ENCODE measurements at regions not wholly inside any gene's neighbourhood (a gene's known extent, or its start where the extent isn't known, plus 50 kb on each side); places are given as distances from the start of the nearest gene placed in this dataset.

GRCh38 chr10:109622566-109622965 is 300.7 kb downstream of the XPNPEP1 start:
- no peak overlapping the region for H3K27ac ChIP-seq
- FAIRE-seq = no peak
- H3K4me2 ChIP-seq = no peak overlapping the region
- WGBS (ENCODE audit: missing lambda C conversion rate) = 44% methylated on average over 3 of the region's 3 CpGs
- ATAC-seq = no peak
- ChIA-PET POLR2A (no interaction called here), CTCF (no interaction called here)
- no peak for TF ChIP-seq MYC (IDR thresholded peaks at IDR 0.05; ENCODE audit: borderline replicate concordance, low read length)
- no peak for TF ChIP-seq ELK1 (IDR thresholded peaks at IDR 0.05; ENCODE audit: low read depth, low read length)
- no peak for TF ChIP-seq MAFK (IDR thresholded peaks at IDR 0.05; ENCODE audit: partially characterized antibody)
- TF ChIP-seq ZSCAN20 (CRISPR knock-in tag; IDR thresholded peaks at IDR 0.05) = no peak
- no peak for TF ChIP-seq BHLHE40 (IDR thresholded peaks at IDR 0.05; ENCODE audit: low read depth, low read length)
- TF ChIP-seq NPAS2 (CRISPR knock-in tag; IDR thresholded peaks at IDR 0.05; ENCODE audit: borderline replicate concordance) = no peak
- no peaks in the 10 kb centered on the region for H3K9me3 ChIP-seq
- DNase-seq (ENCODE audit: low read depth in 1 of 2, low spot score in 1 of 2) = no peak
- no peaks in the 10 kb centered on the region for H3K4me1 ChIP-seq
- no peak overlapping the region for H3K4me3 ChIP-seq

DNA sequence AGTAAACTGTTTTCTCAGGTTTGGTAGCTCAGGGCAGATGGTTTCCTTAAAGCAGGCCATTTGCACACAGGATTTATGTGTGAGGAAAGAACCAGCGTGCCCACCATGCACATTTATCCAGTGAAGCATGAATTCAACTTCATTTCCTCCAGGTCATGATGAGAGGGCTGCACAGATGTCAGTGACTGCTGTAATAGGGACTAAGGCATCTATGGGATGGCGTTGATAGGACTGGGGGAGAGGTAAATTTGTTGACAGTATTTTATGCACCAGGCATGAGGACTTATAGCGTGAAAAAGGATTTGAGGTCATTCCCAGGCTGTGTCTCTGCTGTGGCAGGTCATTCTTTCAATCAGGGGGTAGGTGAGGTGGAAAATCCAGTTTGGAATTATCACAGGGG is 302.9 kb downstream of the XPNPEP1 start:
- Histone ChIP-seq H3K4me1 (no peaks in the 10 kb centered on the region), H3K4me3 (no peak overlapping the region), H3K27ac (no peak overlapping the region), H3K9me3 (no peaks in the 10 kb centered on the region), H3K4me2 (no peak overlapping the region)
- 2% methylated on average over 3 of the region's 3 CpGs for WGBS (ENCODE audit: missing lambda C conversion rate)
- POLR2A ChIA-PET = no interaction called here
- no peak for ATAC-seq
- TF ChIP-seq HMGXB4 (CRISPR knock-in tag; IDR thresholded peaks at IDR 0.05; ENCODE audit: borderline replicate concordance) = no peak
- no peak for TF ChIP-seq MYC (IDR thresholded peaks at IDR 0.05; ENCODE audit: borderline replicate concordance, low read length)
- no peak for TF ChIP-seq FOXS1 (CRISPR knock-in tag; IDR thresholded peaks at IDR 0.05)
- TF ChIP-seq CHD2 (IDR thresholded peaks at IDR 0.05; ENCODE audit: low read length, partially characterized antibody) = no peak
- TF ChIP-seq NFE2L2 (conservative IDR thresholded peaks at IDR 0.05; ENCODE audit: low read length) = no peak
- TF ChIP-seq NR3C1 (IDR thresholded peaks at IDR 0.05) = no peak
- no peak for DNase-seq (ENCODE audit: low read depth in 1 of 2, low spot score in 1 of 2)
- CTCF ChIA-PET = no interaction called here
- no peak for FAIRE-seq

GRCh38 chr10:109619914-109620313 is 303.4 kb downstream of the XPNPEP1 start:
- H3K9me3 ChIP-seq = no peaks in the 10 kb centered on the region
- no peak for FAIRE-seq
- POLR2A ChIA-PET = no interaction called here
- ATAC-seq = no peak
- CTCF ChIA-PET = no interaction called here
- TF ChIP-seq ELK1 (IDR thresholded peaks at IDR 0.05; ENCODE audit: low read depth, low read length) (no peak), USF2 (IDR thresholded peaks at IDR 0.05) (no peak)
- no peaks in the 10 kb centered on the region for H3K4me1 ChIP-seq
- H3K4me2 ChIP-seq = no peak overlapping the region
- no peak overlapping the region for H3K27ac ChIP-seq
- DNase-seq (ENCODE audit: low read depth in 1 of 2, low spot score in 1 of 2) = no peak
- H3K4me3 ChIP-seq = no peak overlapping the region
- WGBS (ENCODE audit: missing lambda C conversion rate) = 14% methylated on average over 1 of the region's 1 CpG

GRCh38 chr10:109618748-109619147 is 304.6 kb downstream of the XPNPEP1 start:
- no peak overlapping the region for H3K4me2 ChIP-seq
- ChIA-PET CTCF (no interaction called here), POLR2A (no interaction called here)
- H3K4me1 ChIP-seq = no peaks in the 10 kb centered on the region
- no peak overlapping the region for H3K27ac ChIP-seq
- ATAC-seq (no peak), DNase-seq (ENCODE audit: low read depth in 1 of 2, low spot score in 1 of 2) (no peak), FAIRE-seq (no peak)
- H3K4me3 ChIP-seq = no peak overlapping the region
- H3K9me3 ChIP-seq = no peaks in the 10 kb centered on the region
- TF ChIP-seq POLR2A (IDR thresholded peaks at IDR 0.05; ENCODE audit: low read length) (no peak), NFE2L2 (conservative IDR thresholded peaks at IDR 0.05; ENCODE audit: low read length) (peak; percentile 55; the same call in 1 of the 2 replicates)
- 0% methylated on average over 1 of the region's 1 CpG for WGBS (ENCODE audit: missing lambda C conversion rate)
